ENCODE measurements at regions not wholly inside any gene's neighbourhood (a gene's known extent, or its start where the extent isn't known, plus 50 kb on each side); places are given as distances from the start of the nearest gene placed in this dataset.

DNA sequence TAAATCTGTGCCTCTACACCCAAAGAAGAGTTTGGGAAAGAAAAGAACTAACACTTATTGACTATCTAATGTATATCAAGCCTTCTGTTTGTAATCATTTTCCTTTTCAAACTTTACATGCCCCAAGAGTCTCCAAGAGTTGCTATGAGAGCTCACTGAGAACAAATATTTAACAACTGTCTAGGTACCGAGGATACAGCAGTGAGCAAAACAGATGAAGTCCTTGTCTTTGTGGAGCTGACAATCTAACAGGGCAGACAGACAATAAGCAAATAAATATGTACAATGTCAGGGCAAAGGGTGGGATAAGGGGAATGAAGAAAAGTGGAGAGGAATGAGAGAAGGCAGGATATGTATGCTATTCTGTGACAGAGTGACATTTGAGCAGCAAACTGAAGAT lies 64.8 kb upstream of the KSR1 start:
- DNase-seq (ENCODE audit: low spot score): no peak

DNA sequence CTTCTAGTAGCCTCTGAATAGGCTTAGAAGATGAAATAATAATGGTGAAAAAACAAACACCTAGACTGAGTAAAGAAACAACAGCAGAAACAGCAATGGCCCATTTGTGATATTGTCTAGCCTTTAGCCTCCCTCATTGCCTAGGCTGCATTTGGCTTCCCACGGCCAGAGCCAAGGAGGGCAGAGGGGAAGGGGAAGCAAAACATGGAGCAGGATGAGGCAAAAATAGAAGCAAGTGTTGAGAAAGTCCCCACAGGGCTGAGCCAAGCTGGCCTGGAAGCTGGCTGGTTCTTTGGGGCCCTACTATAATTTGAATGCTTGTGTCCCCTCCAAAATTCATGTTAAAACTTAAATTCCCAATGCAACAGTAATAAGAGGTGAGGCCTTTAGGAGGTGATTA lies 60.2 kb upstream of the KSR1 start:
- no peak for DNase-seq (ENCODE audit: low spot score)

DNA sequence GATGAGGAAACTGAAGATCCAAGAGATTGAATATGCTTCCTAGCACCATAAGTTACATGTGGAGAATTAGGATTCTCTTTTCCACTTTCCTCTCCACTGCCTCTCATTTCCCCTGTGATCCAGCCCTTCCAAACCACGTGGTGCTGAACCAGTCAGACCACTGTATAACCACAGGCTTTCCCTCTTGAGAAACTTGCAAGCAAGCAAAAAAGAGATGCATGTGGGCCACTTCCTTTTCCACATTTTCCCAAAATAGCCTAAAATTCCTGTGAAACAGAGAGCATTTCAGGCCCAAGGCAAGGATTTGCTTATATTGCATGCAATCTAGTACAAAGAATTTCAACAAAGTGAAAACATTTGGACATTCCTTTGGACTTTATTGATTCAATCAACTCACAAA lies 59.3 kb upstream of the KSR1 start:
- no peak for DNase-seq (ENCODE audit: low spot score)

DNA sequence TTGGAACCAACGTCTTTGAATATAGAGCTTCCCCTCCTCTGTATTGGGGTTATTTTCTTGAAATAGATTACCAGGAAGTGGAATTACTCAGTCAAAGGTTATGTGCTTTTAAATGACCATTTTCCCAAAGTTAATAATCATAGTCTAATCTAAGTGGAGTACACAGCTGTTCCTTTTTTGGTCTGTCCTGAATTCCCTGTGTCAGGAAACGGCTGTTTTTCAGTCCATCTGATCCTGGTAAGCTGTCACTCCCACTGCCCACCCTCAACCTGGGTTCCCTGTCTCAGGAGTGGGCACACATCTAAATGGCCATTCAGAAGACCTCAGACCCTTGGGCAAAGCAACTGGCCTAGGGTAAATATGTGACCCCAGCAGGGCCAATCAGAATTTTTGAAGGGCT lies 57.6 kb upstream of the KSR1 start:
- DNase-seq (ENCODE audit: low spot score): no peak

DNA sequence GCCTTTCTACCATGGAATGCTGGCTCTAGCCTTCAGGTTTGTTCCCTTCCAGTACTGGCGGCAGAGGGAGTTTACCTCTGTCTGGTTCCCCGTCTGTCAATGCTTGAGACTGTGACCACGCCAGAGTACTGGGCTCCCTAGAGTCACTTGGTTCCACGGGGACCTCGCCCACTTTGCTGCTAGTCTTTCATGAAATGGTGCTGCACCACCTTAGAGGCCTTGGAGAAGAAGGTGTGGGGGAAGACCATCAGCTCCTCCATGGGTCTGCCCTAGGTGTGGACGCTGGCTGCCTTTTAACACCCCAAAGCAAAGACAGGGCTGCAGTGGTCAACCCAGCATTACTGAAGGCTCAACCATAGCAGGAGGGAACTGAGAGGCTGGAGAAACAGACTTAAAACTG lies 55.3 kb upstream of the KSR1 start:
- no peak for DNase-seq (ENCODE audit: low spot score)

DNA sequence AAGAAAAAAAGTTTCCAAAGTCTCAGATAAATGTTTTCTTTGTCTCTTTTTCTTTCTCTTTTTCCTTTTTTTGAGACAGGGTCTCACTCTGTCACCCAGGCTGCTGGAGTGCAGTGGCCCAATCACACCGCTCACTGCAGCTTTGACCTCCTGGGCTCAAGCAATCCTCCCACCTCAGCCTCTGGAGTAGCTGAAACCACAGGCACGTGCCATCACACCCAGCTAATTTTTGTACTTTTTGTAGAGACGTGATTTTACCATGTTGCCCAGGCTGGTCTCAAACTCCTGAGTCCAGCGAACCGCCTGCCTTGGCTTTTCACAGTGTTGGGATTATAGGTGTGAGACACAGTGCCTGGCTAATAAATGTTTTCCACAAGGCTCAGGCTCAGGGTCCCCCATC lies 53.3 kb upstream of the KSR1 start:
- no peak for DNase-seq (ENCODE audit: low spot score)

DNA sequence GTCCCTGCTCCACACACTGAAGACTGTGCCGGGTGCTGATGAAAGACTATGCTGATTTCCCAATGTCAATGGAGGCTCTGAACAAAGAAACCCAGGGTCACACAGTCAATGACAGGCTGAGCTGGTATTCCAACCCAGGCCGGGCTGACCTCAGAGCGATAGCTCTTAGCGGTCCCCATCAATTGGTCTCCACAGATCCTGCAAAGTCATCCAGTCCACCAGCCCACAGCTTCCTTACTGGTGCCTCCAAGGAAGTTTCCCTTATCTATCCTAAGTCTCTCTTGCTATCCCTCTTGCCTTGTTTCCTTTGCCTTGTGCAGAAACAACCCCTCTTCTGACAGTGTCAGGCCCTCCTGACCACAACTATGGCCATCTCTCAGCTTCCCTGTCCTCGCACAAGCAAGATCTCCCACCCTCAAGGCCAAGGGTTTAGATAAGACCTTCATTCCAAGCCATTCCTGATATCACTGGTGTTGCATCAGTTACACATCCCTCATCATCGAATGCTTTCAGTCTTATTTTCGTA lies 52.7 kb upstream of the KSR1 start:
- DNase-seq (ENCODE audit: low spot score): no peak

DNA sequence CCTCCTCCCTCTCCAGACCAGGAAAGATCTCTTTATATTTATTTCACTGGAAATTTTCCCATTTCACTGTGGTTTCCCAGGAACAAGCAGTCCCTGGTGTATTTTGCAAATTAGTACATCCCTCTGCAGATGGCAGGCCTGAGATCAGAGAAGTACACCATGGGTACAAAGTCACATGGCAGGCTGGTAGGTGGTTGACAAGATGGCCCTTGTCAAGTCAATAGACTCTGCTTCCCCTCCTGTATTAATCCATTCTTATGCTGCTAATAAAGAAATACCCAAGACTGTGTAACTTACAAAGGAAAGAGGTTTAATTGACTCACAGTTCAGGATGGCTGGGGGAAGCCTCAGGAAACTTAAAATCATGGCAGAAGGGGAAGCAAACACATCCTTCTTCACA lies 51.6 kb upstream of the KSR1 start:
- no peak for DNase-seq (ENCODE audit: low spot score)

All from germinal center (tissue), 1 donor.